A549 (cell line): ENCODE measurements at regions not wholly inside any gene's neighbourhood (a gene's known extent, or its start where the extent isn't known, plus 50 kb on each side); places are given as distances from the start of the nearest gene placed in this dataset.

Experiments
- ATAC-seq, 2 experiments: fragments of 200-7000 bp in 1 of 2; fragments of >200 bp in 1 of 2; cut with Nextera tagmentation in 1 of 2; cut with Tn5 transposase in 1 of 2; 3 replicates each; pipeline versions ENCODE4 v1.8.0 to v1.9.1; 2018 to 2020; ENCODE audit warnings: mild to moderate bottlenecking in 1 of 2, moderate library complexity in 1 of 2
- CTCF ChIA-PET: fragments of 300-600 bp; sonication (Branson Sonifier 250); formaldehyde crosslinking; extraction: SDS; loops from one replicate; lab custom pipeline; 2021; ENCODE audit warnings: antibody characterized with exemption, inconsistent platforms; lab: Yijun Ruan, JAX
- POLR2A ChIA-PET: fragments of 350-600 bp; formaldehyde crosslinking; extraction: SDS; loops from one replicate; lab custom pipeline; 2021; ENCODE audit warnings: antibody characterized with exemption, inconsistent platforms; lab: Yijun Ruan, JAX
- DNase-seq, 2 experiments: peaks; one replicate each; pipeline versions ENCODE4 v3.0.0 to v3.0.0-alpha.2; 2011 to 2016; ENCODE audit warnings: low read depth in 1 of 2, low spot score in 1 of 2
- FAIRE-seq: peaks from 2 replicates; lab custom pipeline; 2011; peaks lifted over from hg19 to GRCh38; lab: Jason Lieb, UNC
- H3K27ac ChIP-seq, 2 experiments: fragments of >200 bp; sonication (Bioruptor Twin); formaldehyde crosslinking; 3 replicates each; pipeline ENCODE4 v1.5.1; 2016 to 2017
- H3K4me1 ChIP-seq: fragments of >200 bp; sonication (Bioruptor Twin); formaldehyde crosslinking; 3 replicates; pipeline ENCODE4 v1.6.1; 2016
- H3K4me2 ChIP-seq: fragments of >200 bp; sonication (Bioruptor Twin); formaldehyde crosslinking; 3 replicates; pipeline ENCODE4 v1.6.1; 2016
- H3K4me3 ChIP-seq: fragments of >200 bp; sonication (Bioruptor Twin); formaldehyde crosslinking; 3 replicates; pipeline ENCODE4 v1.5.1; 2016
- H3K9me3 ChIP-seq: fragments of >200 bp; sonication (Bioruptor Twin); formaldehyde crosslinking; 3 replicates; pipeline ENCODE4 v1.6.1; 2016
- ATOH8 ChIP-seq: fragments of 250-450 bp; sonication (Bioruptor Pico); IDR thresholded peaks from 2 replicates; pipeline ENCODE4 v1.5.0; 2020; ENCODE audit warnings: low read depth, mild to moderate bottlenecking, moderate library complexity
- BCL3 ChIP-seq: fragments of >200 bp; sonication (Bioruptor Twin); formaldehyde crosslinking; IDR thresholded peaks from 3 replicates; pipeline ENCODE4 v1.6.1; 2016
- CBX2 ChIP-seq: fragments of 200-600 bp; sonication (generic); IDR thresholded peaks from 2 replicates; pipeline ENCODE4 v1.6.1; 2016; ENCODE audit warnings: low read depth, mild to moderate bottlenecking, borderline replicate concordance
- CHD4 ChIP-seq: fragments of 200-600 bp; sonication (generic); IDR thresholded peaks from 2 replicates; pipeline ENCODE4 v1.6.1; 2016; ENCODE audit warnings: antibody characterized with exemption, mild to moderate bottlenecking, borderline replicate concordance
- EHF ChIP-seq: fragments of 250-450 bp; sonication (Bioruptor Pico); IDR thresholded peaks from 2 replicates; pipeline ENCODE4 v1.5.0; 2020; ENCODE audit warnings: mild to moderate bottlenecking
- HDAC2 ChIP-seq: fragments of 200-600 bp; sonication (generic); IDR thresholded peaks from 2 replicates; pipeline ENCODE4 v1.6.1; 2016
- HES2 ChIP-seq: fragments of >200 bp; sonication (Bioruptor Twin); formaldehyde crosslinking; IDR thresholded peaks from 2 replicates; pipeline ENCODE4 v1.6.1; 2016
- HEYL ChIP-seq: fragments of 250-450 bp; sonication (Bioruptor Pico); IDR thresholded peaks from 2 replicates; pipeline ENCODE4 v1.8.0; 2021; ENCODE audit warnings: mild to moderate bottlenecking, moderate library complexity
- HOXB13 ChIP-seq: fragments of 250-450 bp; sonication (Bioruptor Pico); IDR thresholded peaks from 2 replicates; pipeline ENCODE4 v1.5.0; 2020; ENCODE audit warnings: low read depth, mild to moderate bottlenecking, moderate library complexity
- KDM5A ChIP-seq: fragments of 200-600 bp; sonication (generic); IDR thresholded peaks from 2 replicates; pipeline ENCODE4 v1.6.1; 2016; ENCODE audit warnings: antibody characterized with exemption, mild to moderate bottlenecking
- MAFK ChIP-seq: fragments of 450-650 bp; IDR thresholded peaks from 2 replicates; pipeline ENCODE4 v1.6.1; 2014; ENCODE audit not compliant: partially characterized antibody
- NPAS2 ChIP-seq: fragments of 250-450 bp; sonication (Bioruptor Pico); IDR thresholded peaks from 2 replicates; pipeline ENCODE4 v1.8.0; 2022; ENCODE audit warnings: mild to moderate bottlenecking, moderate library complexity, borderline replicate concordance
- NR3C1 ChIP-seq: fragments of >200 bp; sonication (Bioruptor Twin); formaldehyde crosslinking; IDR thresholded peaks from 3 replicates; pipeline ENCODE4 v1.6.1; 2017
- POLR2A ChIP-seq: IDR thresholded peaks from 2 replicates; pipeline ENCODE4 v1.6.1; 2012; ENCODE audit warnings: mild to moderate bottlenecking, low read length
- RAD21 ChIP-seq, 2 experiments: fragments of >200 bp in 1 of 2; sonication (Bioruptor Twin) in 1 of 2; formaldehyde crosslinking in 1 of 2; IDR thresholded peaks in 1 of 2; conservative IDR thresholded peaks in 1 of 2; 2 replicates in 1 of 2; 3 replicates in 1 of 2; pipeline ENCODE4 v1.6.1; 2012 to 2018; ENCODE audit warnings: inconsistent platforms in 1 of 2
- RFX5 ChIP-seq: fragments of 450-650 bp; IDR thresholded peaks from 2 replicates; pipeline ENCODE4 v1.7.1; 2014; ENCODE audit warnings: antibody characterized with exemption, mild to moderate bottlenecking, moderate library complexity
- RNF2 ChIP-seq: fragments of 200-600 bp; sonication (generic); IDR thresholded peaks from 2 replicates; pipeline ENCODE4 v1.6.1; 2016; ENCODE audit warnings: low read depth, mild to moderate bottlenecking, antibody characterized with exemption, moderate library complexity, borderline replicate concordance
- TFCP2L1 ChIP-seq: fragments of 250-450 bp; sonication (Bioruptor Pico); IDR thresholded peaks from 2 replicates; pipeline ENCODE4 v1.5.0; 2021; ENCODE audit warnings: mild to moderate bottlenecking
- USF2 ChIP-seq: fragments of 450-650 bp; IDR thresholded peaks from 2 replicates; pipeline ENCODE4 v1.6.1; 2014; ENCODE audit warnings: antibody characterized with exemption
- ZC3H11A ChIP-seq: fragments of 450-650 bp; IDR thresholded peaks from 2 replicates; pipeline ENCODE4 v1.6.1; 2014; ENCODE audit warnings: antibody characterized with exemption, mild to moderate bottlenecking
- ZFP36 ChIP-seq: fragments of 450-650 bp; IDR thresholded peaks from 2 replicates; pipeline ENCODE4 v1.6.1; 2014; ENCODE audit warnings: borderline replicate concordance; ENCODE audit not compliant: partially characterized antibody
- ZNF302 ChIP-seq: fragments of 250-450 bp; sonication (Bioruptor Pico); IDR thresholded peaks from 2 replicates; pipeline ENCODE4 v1.9.0; 2021; ENCODE audit warnings: inconsistent platforms, mild to moderate bottlenecking, moderate library complexity
- WGBS: methylation state at CpG from one replicate; pipeline ENCODE4 v1.1.6; 2017; ENCODE audit errors: missing lambda C conversion rate; 5-methylcytosine and 5-hydroxymethylcytosine counted together

GRCh38 chr5:160491438-160491837, 69.8 kb downstream of the PTTG1 start:
- Histone ChIP-seq H3K4me3 (no peak overlapping the region), H3K4me2 (no peak overlapping the region), H3K9me3 (no peaks in the 10 kb centered on the region), H3K4me1 (no peaks in the 10 kb centered on the region), H3K27ac (no peak overlapping the region)
- FAIRE-seq (no peak), DNase-seq (no peak), ATAC-seq (no peak)
- TF ChIP-seq MAFK (no peak), RAD21 (conservative IDR thresholded peaks at IDR 0.05 in 1 of 2, IDR thresholded peaks at IDR 0.05 in 1 of 2) (no peak), ZNF302 (CRISPR knock-in tag) (no peak), BCL3 (no peak), NR3C1 (no peak), HES2 (no peak), RNF2 (no peak)
- ChIA-PET POLR2A (no interaction called here), CTCF (interaction anchor here (1.5 kb wide), 1 partner anchor 17 kb away, joined by 5 read pairs; no protein-coding TSS in a partner anchor)
- 78% methylated on average over 1 of the region's 1 CpG for WGBS

- H3K27ac ChIP-seq = no peak overlapping the region
- H3K4me3 ChIP-seq = no peak overlapping the region
- DNase-seq = no peak
- no peaks in the 10 kb centered on the region for H3K4me1 ChIP-seq
- ATAC-seq = no peak
- CTCF ChIA-PET = interaction anchor here (1.7 kb wide), 1 partner anchor 10 kb away, joined by 4 read pairs; no protein-coding TSS in a partner anchor
- no peak overlapping the region for H3K4me2 ChIP-seq
- POLR2A ChIA-PET = no interaction called here
- WGBS = 0% methylated on average over 1 of the region's 1 CpG
- FAIRE-seq = no peak
- TF ChIP-seq BCL3 = no peak
- TF ChIP-seq CBX2 = no peak
- TF ChIP-seq RFX5 = no peak
- no peak for TF ChIP-seq HOXB13 (CRISPR knock-in tag)
- no peak for TF ChIP-seq ZFP36
- TF ChIP-seq USF2 = no peak
- TF ChIP-seq CHD4 = no peak
- no peak for TF ChIP-seq ATOH8
- TF ChIP-seq KDM5A = no peak
- TF ChIP-seq NPAS2 (CRISPR knock-in tag) = no peak
- no peak for TF ChIP-seq TFCP2L1 (CRISPR knock-in tag)
- TF ChIP-seq POLR2A = no peak
- TF ChIP-seq HDAC2 = no peak
- TF ChIP-seq EHF (CRISPR knock-in tag) = no peak
- no peak for TF ChIP-seq HEYL (CRISPR knock-in tag)
- TF ChIP-seq ZC3H11A = no peak
- H3K9me3 ChIP-seq = no peaks in the 10 kb centered on the region
Measured at GRCh38 chr5:160492565-160492964, 70.9 kb downstream of the PTTG1 start.
